HUES64 (cell line): ENCODE measurements at regions not wholly inside any gene's neighbourhood (a gene's known extent, or its start where the extent isn't known, plus 50 kb on each side); places are given as distances from the start of the nearest gene placed in this dataset.

Experiments used
- H3K27ac ChIP-seq: 2 replicates; pipeline ENCODE4 v1.7.0; 2013; ENCODE audit warnings: low read depth, low read length, inconsistent platforms
- H3K27me3 ChIP-seq: 2 replicates; pipeline ENCODE4 v1.6.1; 2013; ENCODE audit warnings: mild to moderate bottlenecking, low read length; ENCODE audit not compliant: insufficient read depth
- H3K36me3 ChIP-seq: 2 replicates; pipeline ENCODE4 v1.6.1; 2013; ENCODE audit warnings: mild to moderate bottlenecking, low read length; ENCODE audit not compliant: insufficient read depth
- H3K4me1 ChIP-seq: 2 replicates; pipeline ENCODE4 v1.6.1; 2013; ENCODE audit warnings: mild to moderate bottlenecking, low read length, moderate library complexity; ENCODE audit not compliant: insufficient read depth
- H3K4me3 ChIP-seq: 2 replicates; pipeline ENCODE4 v1.5.1; 2013; ENCODE audit warnings: mild to moderate bottlenecking, low read length, moderate library complexity
- H3K9ac ChIP-seq: 2 replicates; pipeline ENCODE4 v1.6.1; 2013; ENCODE audit warnings: mild to moderate bottlenecking, low read depth, low read length
- H3K9me3 ChIP-seq: 2 replicates; pipeline ENCODE4 v1.6.1; 2013; ENCODE audit warnings: low read depth, low read length; ENCODE audit not compliant: insufficient read depth
- WGBS: fragments of 150-250, 120-280 bp; methylation state at CpG from one replicate; pipeline ENCODE4 v1.1.7; 2013; ENCODE audit warnings: missing lambda C conversion rate; 5-methylcytosine and 5-hydroxymethylcytosine counted together

- H3K27me3 ChIP-seq = no peaks in the 10 kb centered on the region
- H3K9ac ChIP-seq = no peak overlapping the region
- H3K27ac ChIP-seq = no peak overlapping the region
- no peaks in the 10 kb centered on the region for H3K36me3 ChIP-seq
- WGBS = 91% methylated on average over 10 of the region's 11 CpGs
- no peak overlapping the region for H3K4me3 ChIP-seq
- no peaks in the 10 kb centered on the region for H3K4me1 ChIP-seq
- no peaks in the 10 kb centered on the region for H3K9me3 ChIP-seq
These were observed 815.9 kb downstream of the KCNA4 start for GRCh38 chr11:29200791-29201562.

GRCh38 chr11:29190313-29190712, 826.5 kb downstream of the KCNA4 start:
- no peaks in the 10 kb centered on the region for H3K36me3 ChIP-seq
- no peaks in the 10 kb centered on the region for H3K9me3 ChIP-seq
- H3K27me3 ChIP-seq = no peaks in the 10 kb centered on the region
- no peak overlapping the region for H3K27ac ChIP-seq
- no peak overlapping the region for H3K9ac ChIP-seq
- H3K4me1 ChIP-seq = no peaks in the 10 kb centered on the region
- H3K4me3 ChIP-seq = no peak overlapping the region

GRCh38 chr11:29187215-29187614, 829.6 kb downstream of the KCNA4 start:
- Histone ChIP-seq H3K27ac (no peak overlapping the region), H3K36me3 (no peaks in the 10 kb centered on the region), H3K9ac (no peak overlapping the region), H3K9me3 (no peaks in the 10 kb centered on the region), H3K4me1 (no peaks in the 10 kb centered on the region), H3K27me3 (no peaks in the 10 kb centered on the region), H3K4me3 (no peak overlapping the region)
- 100% methylated on average over 1 of the region's 1 CpG for WGBS

GRCh38 chr11:29184939-29185890, 831.6 kb downstream of the KCNA4 start:
- Histone ChIP-seq H3K36me3 (no peaks in the 10 kb centered on the region), H3K4me1 (no peaks in the 10 kb centered on the region), H3K27ac (no peak overlapping the region), H3K9ac (no peak overlapping the region), H3K9me3 (no peaks in the 10 kb centered on the region), H3K27me3 (no peaks in the 10 kb centered on the region), H3K4me3 (no peak overlapping the region)
- 94% methylated on average over 7 of the region's 7 CpGs for WGBS

- no peaks in the 10 kb centered on the region for H3K36me3 ChIP-seq
- H3K27ac ChIP-seq = no peak overlapping the region
- no peaks in the 10 kb centered on the region for H3K9me3 ChIP-seq
- H3K9ac ChIP-seq = no peak overlapping the region
- no peak overlapping the region for H3K4me3 ChIP-seq
- no peaks in the 10 kb centered on the region for H3K4me1 ChIP-seq
- H3K27me3 ChIP-seq = no peaks in the 10 kb centered on the region
- WGBS = 100% methylated on average over 1 of the region's 1 CpG
These were observed 833.5 kb downstream of the KCNA4 start for GRCh38 chr11:29183301-29183700.

GRCh38 chr11:29173660-29174062, 843.2 kb downstream of the KCNA4 start:
- no peak overlapping the region; the same call in 1 of the 2 replicates for H3K27ac ChIP-seq
- no peak overlapping the region for H3K9ac ChIP-seq
- no peaks in the 10 kb centered on the region for H3K36me3 ChIP-seq
- no peaks in the 10 kb centered on the region for H3K9me3 ChIP-seq
- no peaks in the 10 kb centered on the region for H3K27me3 ChIP-seq
- WGBS = 57% methylated on average over 1 of the region's 1 CpG
- H3K4me3 ChIP-seq = no peak overlapping the region
- peaks cover 12% of the 10 kb centered on the region; the same call in 1 of the 2 replicates for H3K4me1 ChIP-seq

- Histone ChIP-seq H3K9me3 (no peaks in the 10 kb centered on the region), H3K27me3 (no peaks in the 10 kb centered on the region), H3K4me3 (no peak overlapping the region), H3K4me1 (peaks cover 12% of the 10 kb centered on the region; the same call in 1 of the 2 replicates), H3K9ac (no peak overlapping the region), H3K36me3 (no peaks in the 10 kb centered on the region), H3K27ac (no peak overlapping the region)
- 100% methylated on average over 1 of the region's 1 CpG for WGBS
These were observed 845.4 kb downstream of the KCNA4 start for GRCh38 chr11:29171360-29171950.

GRCh38 chr11:29166306-29166705, 850.5 kb downstream of the KCNA4 start:
- H3K27me3 ChIP-seq = no peaks in the 10 kb centered on the region
- no peaks in the 10 kb centered on the region; the same call in 1 of the 2 replicates for H3K4me1 ChIP-seq
- 87% methylated on average over 1 of the region's 1 CpG for WGBS
- H3K4me3 ChIP-seq = no peak overlapping the region
- H3K27ac ChIP-seq = no peak overlapping the region
- no peak overlapping the region for H3K9ac ChIP-seq
- H3K36me3 ChIP-seq = no peaks in the 10 kb centered on the region
- H3K9me3 ChIP-seq = no peaks in the 10 kb centered on the region

- H3K27me3 ChIP-seq = no peaks in the 10 kb centered on the region
- H3K4me3 ChIP-seq = no peak overlapping the region
- no peak overlapping the region for H3K9ac ChIP-seq
- H3K36me3 ChIP-seq = no peaks in the 10 kb centered on the region
- H3K9me3 ChIP-seq = no peaks in the 10 kb centered on the region
- no peak overlapping the region for H3K27ac ChIP-seq
- 90% methylated on average over 2 of the region's 2 CpGs for WGBS
- H3K4me1 ChIP-seq = peaks cover 4% of the 10 kb centered on the region; the same call in 1 of the 2 replicates
These were observed 853.6 kb downstream of the KCNA4 start for GRCh38 chr11:29163231-29163630.

GRCh38 chr11:29162491-29162890, 854.3 kb downstream of the KCNA4 start:
- Histone ChIP-seq H3K9ac (no peak overlapping the region), H3K36me3 (no peaks in the 10 kb centered on the region), H3K27ac (no peak overlapping the region), H3K9me3 (no peaks in the 10 kb centered on the region), H3K4me1 (peaks cover 4% of the 10 kb centered on the region; the same call in 1 of the 2 replicates), H3K4me3 (no peak overlapping the region), H3K27me3 (no peaks in the 10 kb centered on the region)
- WGBS = 96% methylated on average over 2 of the region's 2 CpGs

- WGBS = 78% methylated on average over 1 of the region's 1 CpG
- H3K4me3 ChIP-seq = no peak overlapping the region
These were observed 855.6 kb downstream of the KCNA4 start for GRCh38 chr11:29161191-29161590.

More at GRCh38 chr11:29161191-29161590, 855.6 kb downstream of the KCNA4 start:
- H3K27ac ChIP-seq = no peak overlapping the region
- no peaks in the 10 kb centered on the region for H3K36me3 ChIP-seq
- no peaks in the 10 kb centered on the region for H3K9me3 ChIP-seq
- H3K4me1 ChIP-seq = peaks cover 4% of the 10 kb centered on the region; the same call in 1 of the 2 replicates
- H3K27me3 ChIP-seq = no peaks in the 10 kb centered on the region
- H3K9ac ChIP-seq = no peak overlapping the region
